Endodermal cell (in vitro differentiated cells): ENCODE measurements at regions not wholly inside any gene's neighbourhood (a gene's known extent, or its start where the extent isn't known, plus 50 kb on each side); places are given as distances from the start of the nearest gene placed in this dataset.

Experiments
- DNase-seq: peaks from one replicate; pipeline ENCODE4 v3.0.0-alpha.2; 2017
- H3K27ac ChIP-seq: 2 replicates; pipeline ENCODE4 v1.5.1; 2013; ENCODE audit warnings: mild to moderate bottlenecking, low read depth, low read length, moderate library complexity
- H3K27me3 ChIP-seq: 2 replicates; pipeline ENCODE4 v1.6.1; 2013; ENCODE audit warnings: mild to moderate bottlenecking, low read length, moderate library complexity; ENCODE audit not compliant: insufficient read depth, control insufficient read depth, poor library complexity, severe bottlenecking
- H3K36me3 ChIP-seq: 2 replicates; pipeline ENCODE4 v1.7.0; 2013; ENCODE audit warnings: mild to moderate bottlenecking, low read length, moderate library complexity; ENCODE audit not compliant: control insufficient read depth, insufficient read depth
- H3K4me1 ChIP-seq: one replicate; pipeline ENCODE4 v1.7.0; 2013; ENCODE audit warnings: low read length; ENCODE audit not compliant: control insufficient read depth, insufficient read depth
- H3K4me3 ChIP-seq: 2 replicates; pipeline ENCODE4 v1.5.1; 2013; ENCODE audit warnings: mild to moderate bottlenecking, low read length, moderate library complexity
- H3K9ac ChIP-seq: 2 replicates; pipeline ENCODE4 v1.6.1; 2013; ENCODE audit warnings: mild to moderate bottlenecking, low read length, moderate library complexity; ENCODE audit not compliant: poor library complexity, severe bottlenecking; ENCODE audit errors: extremely low read depth
- H3K9me3 ChIP-seq: 2 replicates; pipeline ENCODE4 v1.6.1; 2013; ENCODE audit warnings: mild to moderate bottlenecking, low read length, moderate library complexity; ENCODE audit not compliant: control insufficient read depth
- H3K27ac Mint-ChIP-seq: 2 replicates; pipeline ENCODE4 v1.8.0; 2020; ENCODE audit warnings: mixed read lengths
- H3K27me3 Mint-ChIP-seq: 2 replicates; pipeline ENCODE4 v1.8.0; 2021; ENCODE audit warnings: mild to moderate bottlenecking, mixed read lengths; ENCODE audit not compliant: insufficient read depth
- H3K36me3 Mint-ChIP-seq: 2 replicates; pipeline ENCODE4 v1.8.0; 2020; ENCODE audit warnings: low read depth, mixed read lengths
- H3K4me1 Mint-ChIP-seq: 2 replicates; pipeline ENCODE4 v1.8.0; 2020; ENCODE audit warnings: mixed read lengths
- H3K4me3 Mint-ChIP-seq: 2 replicates; pipeline ENCODE4 v1.8.0; 2020; ENCODE audit warnings: mild to moderate bottlenecking, moderate library complexity, mixed read lengths
- H3K9me3 Mint-ChIP-seq: 2 replicates; pipeline ENCODE4 v1.8.0; 2020; ENCODE audit warnings: mild to moderate bottlenecking, mixed read lengths
- WGBS, 2 experiments: methylation state at CpG; one replicate each; pipeline versions ENCODE4 v1.1.5 to v1.1.7; 2013; ENCODE audit warnings: missing lambda C conversion rate in 2 of 2, mixed read lengths in 1 of 2; ENCODE audit not compliant: insufficient coverage in 1 of 2, insufficient read length in 1 of 2; 5-methylcytosine and 5-hydroxymethylcytosine counted together
- TF ChIP-seq, protein P1 (sequence below): fragments of 200-600 bp; sonication (generic); conservative IDR thresholded peaks from 2 replicates; pipeline ENCODE4 v1.5.0; 2021; ENCODE audit warnings: antibody characterized with exemption, mild to moderate bottlenecking

DNA sequence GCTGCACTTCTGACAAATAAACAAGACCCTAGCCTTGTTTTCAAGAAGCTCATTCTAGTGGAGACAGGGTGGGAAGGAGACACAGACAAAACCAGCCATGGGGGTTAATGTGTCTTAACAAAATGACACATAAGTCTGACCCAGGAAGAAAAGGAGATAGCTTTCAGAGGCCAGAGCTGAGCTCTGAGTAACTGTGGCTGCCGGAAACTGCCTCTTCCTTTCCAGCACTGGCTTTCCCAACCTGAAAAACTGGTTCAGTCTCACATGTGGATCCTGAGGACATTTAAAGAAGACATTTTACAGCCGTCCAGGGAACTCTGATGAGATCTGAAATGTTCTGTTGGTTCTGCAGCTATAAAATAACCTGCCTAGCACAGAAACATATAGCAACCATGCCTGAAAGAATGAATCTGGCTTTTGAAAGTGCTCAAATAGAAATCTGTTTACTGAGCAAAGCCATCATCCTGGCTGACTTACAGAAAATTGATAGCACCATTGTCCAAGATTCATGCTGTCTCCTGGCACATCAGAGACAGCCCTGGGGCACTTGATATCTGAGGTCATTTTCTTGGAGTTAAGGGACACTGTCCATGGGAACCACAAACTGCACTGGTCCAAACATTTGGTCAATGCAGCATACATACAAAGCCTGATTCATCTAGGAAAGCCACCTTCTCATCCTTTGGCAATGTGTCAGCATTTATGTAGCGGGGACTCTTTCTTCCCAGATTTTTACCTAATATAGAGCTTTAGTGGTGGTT lies 83.2 kb upstream of the PAX1 start:
- no peak overlapping the region for H3K27ac Mint-ChIP-seq
- H3K27me3 ChIP-seq: peaks cover 77% of the 10 kb centered on the region

GRCh38 chr20:21618759-21619416 lies 86.6 kb upstream of the PAX1 start:
- 86 to 87% methylated on average over 4 to 7 of the region's 7 CpGs for WGBS, 2 experiments
- H3K9me3 ChIP-seq: no peaks in the 10 kb centered on the region
- TF ChIP-seq, protein P1, sequence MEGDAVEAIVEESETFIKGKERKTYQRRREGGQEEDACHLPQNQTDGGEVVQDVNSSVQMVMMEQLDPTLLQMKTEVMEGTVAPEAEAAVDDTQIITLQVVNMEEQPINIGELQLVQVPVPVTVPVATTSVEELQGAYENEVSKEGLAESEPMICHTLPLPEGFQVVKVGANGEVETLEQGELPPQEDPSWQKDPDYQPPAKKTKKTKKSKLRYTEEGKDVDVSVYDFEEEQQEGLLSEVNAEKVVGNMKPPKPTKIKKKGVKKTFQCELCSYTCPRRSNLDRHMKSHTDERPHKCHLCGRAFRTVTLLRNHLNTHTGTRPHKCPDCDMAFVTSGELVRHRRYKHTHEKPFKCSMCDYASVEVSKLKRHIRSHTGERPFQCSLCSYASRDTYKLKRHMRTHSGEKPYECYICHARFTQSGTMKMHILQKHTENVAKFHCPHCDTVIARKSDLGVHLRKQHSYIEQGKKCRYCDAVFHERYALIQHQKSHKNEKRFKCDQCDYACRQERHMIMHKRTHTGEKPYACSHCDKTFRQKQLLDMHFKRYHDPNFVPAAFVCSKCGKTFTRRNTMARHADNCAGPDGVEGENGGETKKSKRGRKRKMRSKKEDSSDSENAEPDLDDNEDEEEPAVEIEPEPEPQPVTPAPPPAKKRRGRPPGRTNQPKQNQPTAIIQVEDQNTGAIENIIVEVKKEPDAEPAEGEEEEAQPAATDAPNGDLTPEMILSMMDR: no peak

More for the DNA sequence above, 83.2 kb upstream of the PAX1 start:
- Histone ChIP-seq H3K4me3 (no peak overlapping the region), H3K9ac (no peak overlapping the region), H3K4me1 (no peaks in the 10 kb centered on the region), H3K27ac (no peak overlapping the region), H3K36me3 (no peaks in the 10 kb centered on the region), H3K9me3 (peaks cover 17% of the 10 kb centered on the region)
- Mint-ChIP-seq H3K9me3 (peaks cover 9% of the 10 kb centered on the region), H3K27me3 (peaks cover 60% of the 10 kb centered on the region), H3K4me3 (no peak overlapping the region), H3K4me1 (no peaks in the 10 kb centered on the region), H3K36me3 (no peaks in the 10 kb centered on the region)
- TF ChIP-seq, protein P1: no peak
- WGBS, 2 experiments: 75 to 87% methylated on average over 2 to 3 of the region's 3 CpGs
- no peak for DNase-seq

GRCh38 chr20:21615617-21616080 lies 89.8 kb upstream of the PAX1 start:
- no peak overlapping the region for H3K4me3 ChIP-seq
- Mint-ChIP-seq H3K27ac (no peak overlapping the region), H3K36me3 (no peaks in the 10 kb centered on the region), H3K4me3 (no peak overlapping the region), H3K4me1 (no peaks in the 10 kb centered on the region), H3K27me3 (peaks cover 49% of the 10 kb centered on the region), H3K9me3 (no peaks in the 10 kb centered on the region)
- peaks cover 69% of the 10 kb centered on the region for H3K27me3 ChIP-seq
- WGBS, 2 experiments: 54 to 57% methylated on average over 10 of the region's 10 CpGs
- H3K4me1 ChIP-seq: no peaks in the 10 kb centered on the region
- no peaks in the 10 kb centered on the region for H3K9me3 ChIP-seq
- H3K9ac ChIP-seq: no peak overlapping the region
- H3K36me3 ChIP-seq: no peaks in the 10 kb centered on the region
- no peak overlapping the region for H3K27ac ChIP-seq
- peak; percentile 91 for DNase-seq
- TF ChIP-seq, protein P1: peak; percentile 96

More at GRCh38 chr20:21618759-21619416, 86.6 kb upstream of the PAX1 start:
- no peaks in the 10 kb centered on the region for H3K9me3 Mint-ChIP-seq
- Histone ChIP-seq H3K27me3 (peaks cover 81% of the 10 kb centered on the region), H3K36me3 (no peaks in the 10 kb centered on the region), H3K4me1 (no peaks in the 10 kb centered on the region), H3K4me3 (no peak overlapping the region), H3K9ac (no peak overlapping the region), H3K27ac (no peak overlapping the region)
- H3K4me3 Mint-ChIP-seq: no peak overlapping the region
- H3K4me1 Mint-ChIP-seq: no peaks in the 10 kb centered on the region
- no peak for DNase-seq
- H3K27ac Mint-ChIP-seq: no peak overlapping the region
- H3K27me3 Mint-ChIP-seq: peaks cover 57% of the 10 kb centered on the region
- no peaks in the 10 kb centered on the region for H3K36me3 Mint-ChIP-seq
